Suprapubic skin (tissue), 3 donors: ENCODE measurements at regions not wholly inside any gene's neighbourhood (a gene's known extent, or its start where the extent isn't known, plus 50 kb on each side); places are given as distances from the start of the nearest gene placed in this dataset.

Source experiments
- EP300 ChIP-seq: sonication (generic); formaldehyde crosslinking; IDR thresholded peaks from one replicate; pipeline ENCODE4 v1.6.1; 2017; ENCODE audit warnings: antibody characterized with exemption
- TF ChIP-seq, protein P1 (sequence below), 2 donors: fragments of 200-600 bp in 1 of 2; fragments of 450-650 bp in 1 of 2; sonication (generic) in 1 of 2; IDR thresholded peaks; one replicate each; pipeline ENCODE4 v1.5.1; 2016 to 2019; ENCODE audit warnings: antibody characterized with exemption in 2 of 2, mild to moderate bottlenecking in 1 of 2, moderate library complexity in 1 of 2

DNA sequence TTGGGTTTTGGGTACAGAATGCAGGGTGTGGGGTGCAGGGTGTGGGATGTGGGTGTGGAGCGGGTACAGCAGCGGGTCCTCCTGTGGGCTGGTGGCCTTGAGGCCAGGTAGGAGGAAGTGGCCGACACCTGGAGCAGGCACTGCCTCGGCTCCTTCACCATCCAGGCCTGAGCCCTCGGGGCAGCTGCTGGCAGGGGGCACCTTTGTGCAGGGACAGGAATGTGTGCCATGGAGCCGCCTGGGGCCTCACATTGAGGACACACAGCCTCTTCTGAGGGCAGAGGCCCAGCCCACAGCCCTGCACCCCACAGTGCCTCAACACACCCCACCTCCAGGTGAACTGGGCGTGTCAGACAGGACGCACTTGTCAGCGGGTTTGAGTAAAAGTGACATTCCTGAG is 984.0 kb downstream of the BRD1 start:
- TF ChIP-seq, protein P1, sequence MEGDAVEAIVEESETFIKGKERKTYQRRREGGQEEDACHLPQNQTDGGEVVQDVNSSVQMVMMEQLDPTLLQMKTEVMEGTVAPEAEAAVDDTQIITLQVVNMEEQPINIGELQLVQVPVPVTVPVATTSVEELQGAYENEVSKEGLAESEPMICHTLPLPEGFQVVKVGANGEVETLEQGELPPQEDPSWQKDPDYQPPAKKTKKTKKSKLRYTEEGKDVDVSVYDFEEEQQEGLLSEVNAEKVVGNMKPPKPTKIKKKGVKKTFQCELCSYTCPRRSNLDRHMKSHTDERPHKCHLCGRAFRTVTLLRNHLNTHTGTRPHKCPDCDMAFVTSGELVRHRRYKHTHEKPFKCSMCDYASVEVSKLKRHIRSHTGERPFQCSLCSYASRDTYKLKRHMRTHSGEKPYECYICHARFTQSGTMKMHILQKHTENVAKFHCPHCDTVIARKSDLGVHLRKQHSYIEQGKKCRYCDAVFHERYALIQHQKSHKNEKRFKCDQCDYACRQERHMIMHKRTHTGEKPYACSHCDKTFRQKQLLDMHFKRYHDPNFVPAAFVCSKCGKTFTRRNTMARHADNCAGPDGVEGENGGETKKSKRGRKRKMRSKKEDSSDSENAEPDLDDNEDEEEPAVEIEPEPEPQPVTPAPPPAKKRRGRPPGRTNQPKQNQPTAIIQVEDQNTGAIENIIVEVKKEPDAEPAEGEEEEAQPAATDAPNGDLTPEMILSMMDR (IDR thresholded peaks at IDR 0.05): no peak
- no peak for TF ChIP-seq EP300
